Activated T-cell treated with anti-CD3 and anti-CD28 coated beads, Interleukin-2, amount 50 U/mL, for 24 hours (primary cell): ENCODE measurements at regions not wholly inside any gene's neighbourhood (a gene's known extent, or its start where the extent isn't known, plus 50 kb on each side); places are given as distances from the start of the nearest gene placed in this dataset.

Experiments used
- DNase-seq: peaks from one replicate; pipeline ENCODE4 v3.0.0-alpha.2; 2020
- H3K27ac Mint-ChIP-seq: 2 replicates; pipeline ENCODE4 v1.8.0; 2020; ENCODE audit warnings: mild to moderate bottlenecking, mixed read lengths
- H3K27me3 Mint-ChIP-seq: 2 replicates; pipeline ENCODE4 v1.8.0; 2020; ENCODE audit warnings: mixed read lengths
- H3K36me3 Mint-ChIP-seq: 2 replicates; pipeline ENCODE4 v1.8.0; 2020; ENCODE audit warnings: low read depth, mixed read lengths
- H3K4me1 Mint-ChIP-seq: 2 replicates; pipeline ENCODE4 v1.8.0; 2020; ENCODE audit warnings: low read depth, mixed read lengths
- H3K4me3 Mint-ChIP-seq: 2 replicates; pipeline ENCODE4 v1.8.0; 2020; ENCODE audit warnings: mild to moderate bottlenecking, moderate library complexity, mixed read lengths
- H3K9me3 Mint-ChIP-seq: 2 replicates; pipeline ENCODE4 v1.8.0; 2020; ENCODE audit warnings: mixed read lengths

DNA sequence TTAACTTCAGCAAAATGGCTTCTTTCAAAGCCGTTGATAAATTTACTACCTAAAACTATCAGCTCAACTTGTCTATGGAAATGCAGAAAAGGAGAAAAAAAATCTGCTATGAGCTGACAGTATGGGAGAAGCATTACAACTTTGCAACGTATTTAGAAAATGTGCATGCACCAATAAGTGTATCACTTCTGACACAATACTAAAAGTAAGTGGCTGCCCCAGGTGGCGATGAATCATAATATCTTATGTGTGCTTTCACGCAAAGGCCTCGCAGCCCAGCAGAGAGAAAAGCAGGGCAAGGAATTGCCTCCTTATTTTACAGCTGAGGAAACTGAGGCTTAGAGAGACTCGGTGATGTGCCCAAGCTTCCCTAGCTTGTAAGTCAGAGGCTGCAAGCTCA, 101.8 kb downstream of the SALL1 start:
- no peaks in the 10 kb centered on the region for H3K27me3 Mint-ChIP-seq
- no peak overlapping the region for H3K4me3 Mint-ChIP-seq
- no peaks in the 10 kb centered on the region for H3K36me3 Mint-ChIP-seq
- H3K4me1 Mint-ChIP-seq: no peaks in the 10 kb centered on the region
- no peaks in the 10 kb centered on the region for H3K9me3 Mint-ChIP-seq
- no peak overlapping the region for H3K27ac Mint-ChIP-seq
- DNase-seq: no peak

GRCh38 chr16:51048544-51048943, 102.5 kb downstream of the SALL1 start:
- no peak for DNase-seq
- H3K4me1 Mint-ChIP-seq: no peaks in the 10 kb centered on the region
- H3K4me3 Mint-ChIP-seq: no peak overlapping the region
- H3K27ac Mint-ChIP-seq: no peak overlapping the region
- no peaks in the 10 kb centered on the region for H3K9me3 Mint-ChIP-seq
- H3K36me3 Mint-ChIP-seq: no peaks in the 10 kb centered on the region
- no peaks in the 10 kb centered on the region for H3K27me3 Mint-ChIP-seq

DNA sequence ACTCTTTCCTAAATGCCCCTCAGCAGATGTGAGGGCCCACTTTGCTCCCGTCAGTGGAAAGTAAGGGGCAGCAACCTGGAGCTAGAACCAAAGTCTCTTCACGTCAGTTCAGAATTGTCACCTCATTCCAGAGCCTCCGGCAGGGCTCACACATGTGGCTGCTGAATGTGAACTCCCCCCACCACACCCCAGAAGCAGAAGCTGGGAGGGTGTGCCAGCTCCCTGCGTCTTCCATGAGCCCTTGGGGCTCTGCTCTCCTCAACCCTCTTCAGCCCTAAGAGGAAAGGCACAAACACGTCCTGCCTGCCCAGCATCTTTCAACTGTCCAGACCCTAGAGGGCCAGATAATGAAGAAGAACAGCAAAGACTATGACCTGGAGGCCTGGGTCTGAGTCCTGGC, 105.3 kb downstream of the SALL1 start:
- Mint-ChIP-seq H3K27me3 (no peaks in the 10 kb centered on the region), H3K27ac (no peak overlapping the region), H3K4me3 (no peak overlapping the region), H3K4me1 (no peaks in the 10 kb centered on the region), H3K9me3 (no peaks in the 10 kb centered on the region), H3K36me3 (no peaks in the 10 kb centered on the region)
- DNase-seq: no peak

- no peaks in the 10 kb centered on the region for H3K36me3 Mint-ChIP-seq
- no peaks in the 10 kb centered on the region for H3K27me3 Mint-ChIP-seq
- no peaks in the 10 kb centered on the region for H3K9me3 Mint-ChIP-seq
- H3K4me3 Mint-ChIP-seq: no peak overlapping the region
- H3K4me1 Mint-ChIP-seq: no peaks in the 10 kb centered on the region
- H3K27ac Mint-ChIP-seq: no peak overlapping the region
- no peak for DNase-seq
Measured at GRCh38 chr16:51045186-51045585, 105.9 kb downstream of the SALL1 start.

DNA sequence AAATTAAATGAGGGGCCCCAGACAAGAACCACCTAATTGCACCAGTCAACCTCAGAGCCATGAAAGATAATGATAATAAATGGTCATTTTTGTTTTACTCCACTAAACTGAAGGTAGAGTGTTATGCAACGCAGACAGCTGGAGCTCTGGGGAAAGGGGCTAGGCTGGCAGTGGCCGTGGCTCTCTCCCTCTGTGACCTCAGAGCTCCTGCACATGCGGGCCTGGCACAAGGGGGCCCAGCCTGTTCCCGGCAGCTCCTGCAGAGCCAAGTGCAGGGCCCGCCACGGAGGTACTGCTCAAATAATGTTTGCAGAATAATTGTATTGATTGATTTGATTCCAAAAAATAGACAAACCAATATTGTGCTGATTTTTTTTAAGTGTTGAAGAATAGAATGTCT, 109.5 kb downstream of the SALL1 start:
- H3K27ac Mint-ChIP-seq: no peak overlapping the region
- no peak for DNase-seq
- peaks cover 8% of the 10 kb centered on the region for H3K27me3 Mint-ChIP-seq
- no peaks in the 10 kb centered on the region for H3K9me3 Mint-ChIP-seq
- H3K4me1 Mint-ChIP-seq: no peaks in the 10 kb centered on the region
- no peak overlapping the region for H3K4me3 Mint-ChIP-seq
- no peaks in the 10 kb centered on the region for H3K36me3 Mint-ChIP-seq

- Mint-ChIP-seq H3K27me3 (peaks cover 8% of the 10 kb centered on the region), H3K4me1 (no peaks in the 10 kb centered on the region), H3K9me3 (no peaks in the 10 kb centered on the region), H3K36me3 (no peaks in the 10 kb centered on the region), H3K27ac (no peak overlapping the region), H3K4me3 (no peak overlapping the region)
- DNase-seq: no peak
Measured at GRCh38 chr16:51040637-51041036, 110.4 kb downstream of the SALL1 start.

DNA sequence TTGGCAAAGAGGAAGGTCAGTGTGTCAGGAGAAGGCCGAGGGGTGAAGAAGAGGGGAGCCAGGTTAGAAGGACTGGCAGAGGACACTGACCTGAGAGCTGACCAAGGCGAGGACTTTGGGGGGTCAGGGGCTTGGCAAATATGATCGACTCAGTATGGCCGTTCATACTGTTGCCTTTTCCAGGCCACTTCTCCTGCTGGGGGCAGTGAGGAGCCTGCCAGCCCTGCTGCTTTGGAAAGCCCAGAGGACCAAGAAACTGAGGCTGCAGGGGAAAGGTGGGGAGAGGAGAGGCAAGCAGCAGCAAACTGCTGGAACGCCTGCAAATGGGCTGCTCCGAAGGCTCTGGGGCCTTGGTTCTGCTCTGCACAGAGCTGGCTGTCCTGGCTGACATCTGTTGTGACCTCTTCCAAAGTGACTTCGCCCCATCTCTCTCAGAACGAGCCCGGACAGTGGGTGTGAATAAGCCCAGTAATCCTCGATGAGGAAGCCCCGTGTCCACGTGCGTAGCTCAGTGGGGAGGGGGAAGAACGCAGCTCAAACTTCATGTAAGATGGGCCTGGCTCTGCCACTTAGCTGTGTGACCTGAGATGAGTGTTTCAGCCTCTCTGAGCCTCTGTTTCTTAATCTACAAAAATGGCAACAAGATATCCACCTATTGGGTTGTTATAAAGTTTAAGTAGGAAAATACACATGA, 111.3 kb downstream of the SALL1 start:
- Mint-ChIP-seq H3K4me1 (no peaks in the 10 kb centered on the region), H3K27me3 (peaks cover 8% of the 10 kb centered on the region), H3K4me3 (no peak overlapping the region), H3K9me3 (no peaks in the 10 kb centered on the region), H3K36me3 (no peaks in the 10 kb centered on the region), H3K27ac (no peak overlapping the region)
- no peak for DNase-seq

DNA sequence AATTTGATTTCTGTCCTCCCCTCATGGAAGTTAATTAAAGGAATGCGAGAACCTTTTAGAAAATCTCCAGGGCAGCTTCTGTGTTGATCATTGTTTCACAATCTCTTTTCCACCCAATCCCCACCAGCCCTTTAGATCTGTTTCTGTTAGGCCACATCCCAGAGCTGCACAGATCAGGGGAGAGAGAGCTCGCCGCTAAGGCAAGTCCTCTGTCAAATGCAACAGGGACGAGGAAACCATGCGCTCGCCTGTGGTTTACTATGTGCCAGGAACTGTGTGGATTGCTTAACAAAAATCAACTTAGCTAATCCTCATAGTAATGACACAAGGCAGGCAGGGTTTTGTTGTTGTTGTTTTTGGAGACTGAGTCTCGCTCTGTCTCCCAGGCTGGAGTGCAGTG, 115.4 kb downstream of the SALL1 start:
- peaks cover 8% of the 10 kb centered on the region for H3K27me3 Mint-ChIP-seq

DNA sequence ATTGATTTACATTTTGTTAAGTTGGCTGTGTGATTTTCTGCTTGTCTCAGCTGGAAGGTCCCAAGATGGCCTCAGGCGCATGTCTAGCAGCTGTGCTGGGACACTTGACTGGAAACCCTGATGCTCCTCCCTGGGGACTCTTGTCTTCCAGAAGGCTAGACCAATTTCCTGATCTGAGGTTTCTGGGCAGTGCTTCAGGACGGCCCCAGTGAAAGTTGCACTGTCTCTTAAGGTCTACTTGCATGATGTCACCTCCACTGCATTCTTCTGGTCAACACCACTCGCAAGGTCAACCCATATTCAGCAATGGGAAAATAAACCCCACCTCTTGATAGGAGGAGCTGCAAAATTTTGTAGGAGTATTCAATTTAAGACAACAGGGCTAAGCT, 116.0 kb downstream of the SALL1 start:
- no peak overlapping the region for H3K4me3 Mint-ChIP-seq
- no peaks in the 10 kb centered on the region for H3K4me1 Mint-ChIP-seq
- no peak overlapping the region for H3K27ac Mint-ChIP-seq
- H3K36me3 Mint-ChIP-seq: no peaks in the 10 kb centered on the region
- no peaks in the 10 kb centered on the region for H3K9me3 Mint-ChIP-seq
- H3K27me3 Mint-ChIP-seq: peaks cover 8% of the 10 kb centered on the region
- no peak for DNase-seq

More for the DNA sequence above, 115.4 kb downstream of the SALL1 start:
- H3K27ac Mint-ChIP-seq: no peak overlapping the region
- H3K4me1 Mint-ChIP-seq: no peaks in the 10 kb centered on the region
- no peak for DNase-seq
- no peaks in the 10 kb centered on the region for H3K9me3 Mint-ChIP-seq
- H3K36me3 Mint-ChIP-seq: no peaks in the 10 kb centered on the region
- no peak overlapping the region for H3K4me3 Mint-ChIP-seq

GRCh38 chr16:51034481-51035109, 116.5 kb downstream of the SALL1 start:
- H3K4me1 Mint-ChIP-seq: no peaks in the 10 kb centered on the region
- DNase-seq: no peak
- H3K36me3 Mint-ChIP-seq: no peaks in the 10 kb centered on the region
- no peaks in the 10 kb centered on the region for H3K9me3 Mint-ChIP-seq
- peaks cover 8% of the 10 kb centered on the region for H3K27me3 Mint-ChIP-seq
- no peak overlapping the region for H3K27ac Mint-ChIP-seq
- H3K4me3 Mint-ChIP-seq: no peak overlapping the region

DNA sequence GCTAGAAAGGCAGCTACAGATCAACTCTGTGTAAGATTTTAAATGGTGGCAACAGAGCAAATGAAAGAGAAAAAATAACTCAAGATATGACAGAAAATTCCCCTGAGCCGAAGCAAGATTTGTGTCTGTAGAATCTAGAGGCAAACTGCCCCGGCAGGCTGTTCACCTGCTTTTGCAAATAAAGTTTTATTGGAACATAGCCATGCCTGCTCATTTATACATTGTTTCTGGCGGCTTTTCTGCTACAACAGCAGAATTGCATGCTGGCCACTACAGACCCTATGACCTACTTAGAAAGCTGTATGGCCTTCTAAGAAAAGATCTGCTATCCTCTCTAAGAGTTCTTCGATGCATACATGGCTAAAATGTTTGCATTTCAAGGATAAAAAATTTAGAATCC, 119.5 kb downstream of the SALL1 start:
- Mint-ChIP-seq H3K27me3 (no peaks in the 10 kb centered on the region), H3K36me3 (no peaks in the 10 kb centered on the region), H3K27ac (no peak overlapping the region), H3K4me1 (no peaks in the 10 kb centered on the region), H3K9me3 (no peaks in the 10 kb centered on the region), H3K4me3 (no peak overlapping the region)
- no peak for DNase-seq

GRCh38 chr16:51030516-51030915, 120.6 kb downstream of the SALL1 start:
- Mint-ChIP-seq H3K9me3 (no peaks in the 10 kb centered on the region), H3K36me3 (no peaks in the 10 kb centered on the region), H3K27me3 (peaks cover 2% of the 10 kb centered on the region), H3K27ac (no peak overlapping the region), H3K4me3 (no peak overlapping the region), H3K4me1 (no peaks in the 10 kb centered on the region)
- DNase-seq: no peak

DNA sequence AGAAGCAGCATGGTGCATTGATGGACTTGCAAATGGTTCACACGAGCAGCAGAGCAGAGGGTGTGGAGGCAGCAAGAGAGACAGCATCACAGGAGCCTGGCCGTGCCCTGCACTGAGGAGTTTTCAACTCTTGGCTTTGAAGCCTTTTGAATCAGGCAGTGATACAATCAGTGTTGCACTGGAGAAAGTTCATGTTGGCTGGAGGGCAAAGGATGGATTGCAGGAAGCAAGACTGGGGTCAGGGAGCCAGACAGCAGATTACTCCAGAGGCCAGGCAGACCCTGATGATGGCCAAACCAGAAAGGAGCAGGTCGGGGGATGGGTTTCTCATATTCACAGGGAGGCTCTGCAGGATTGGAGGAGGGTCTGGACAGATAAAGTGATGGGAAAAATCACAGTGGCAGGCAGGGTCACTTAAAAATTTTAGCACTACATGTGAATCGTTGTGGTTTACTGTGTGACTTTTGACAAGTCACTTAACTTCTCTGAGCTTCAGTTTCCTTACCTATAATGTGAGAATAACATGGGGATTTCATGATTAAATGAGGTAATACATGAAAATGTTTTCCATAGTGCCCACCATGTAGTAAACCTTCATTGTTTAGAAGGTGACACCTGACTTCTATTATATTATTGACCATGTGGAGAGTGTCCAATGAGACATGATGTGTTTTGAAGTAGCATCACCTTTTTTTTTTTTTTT, 125.3 kb downstream of the SALL1 start:
- no peaks in the 10 kb centered on the region for H3K9me3 Mint-ChIP-seq

GRCh38 chr16:51024703-51025102, 126.4 kb downstream of the SALL1 start:
- no peaks in the 10 kb centered on the region for H3K4me1 Mint-ChIP-seq
- DNase-seq: no peak
- no peak overlapping the region for H3K27ac Mint-ChIP-seq
- H3K36me3 Mint-ChIP-seq: no peaks in the 10 kb centered on the region
- peaks cover 4% of the 10 kb centered on the region for H3K27me3 Mint-ChIP-seq
- no peaks in the 10 kb centered on the region for H3K9me3 Mint-ChIP-seq
- no peak overlapping the region for H3K4me3 Mint-ChIP-seq

More for the DNA sequence above, 125.3 kb downstream of the SALL1 start:
- H3K36me3 Mint-ChIP-seq: no peaks in the 10 kb centered on the region
- no peak for DNase-seq
- H3K4me1 Mint-ChIP-seq: no peaks in the 10 kb centered on the region
- H3K27ac Mint-ChIP-seq: no peak overlapping the region
- no peak overlapping the region for H3K4me3 Mint-ChIP-seq
- peaks cover 4% of the 10 kb centered on the region for H3K27me3 Mint-ChIP-seq

DNA sequence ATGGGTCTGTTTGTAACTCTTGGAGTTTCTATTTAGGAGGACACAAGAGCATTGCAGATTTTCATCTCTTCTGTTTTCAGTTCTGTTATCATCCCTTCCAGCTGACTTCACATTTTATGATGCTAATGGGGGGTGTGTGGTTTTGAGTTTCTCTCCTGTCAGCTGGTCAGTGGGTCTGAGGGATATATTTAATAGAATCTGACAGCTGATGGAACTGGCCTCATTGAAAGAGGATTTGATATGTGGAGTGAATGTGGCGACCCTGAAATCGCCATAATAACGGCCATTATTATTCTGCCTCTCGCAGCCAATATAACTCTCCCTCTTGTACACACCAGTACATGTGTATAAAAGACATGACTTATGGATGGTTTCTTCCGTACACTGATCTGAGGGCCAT, 128.1 kb downstream of the SALL1 start:
- Mint-ChIP-seq H3K9me3 (no peaks in the 10 kb centered on the region), H3K36me3 (no peaks in the 10 kb centered on the region), H3K27me3 (peaks cover 4% of the 10 kb centered on the region), H3K27ac (no peak overlapping the region), H3K4me1 (no peaks in the 10 kb centered on the region), H3K4me3 (no peak overlapping the region)
- DNase-seq: no peak
